ENCODE measurements at regions not wholly inside any gene's neighbourhood (a gene's known extent, or its start where the extent isn't known, plus 50 kb on each side); places are given as distances from the start of the nearest gene placed in this dataset.

GRCh38 chr12:67504026-67504425, 144.5 kb upstream of the DYRK2 start:
- TF ChIP-seq CTCF (conservative IDR thresholded peaks at IDR 0.05 in 1 of 2, IDR thresholded peaks at IDR 0.05 in 1 of 2; ENCODE audit: extremely low read depth in 1 of 2, insufficient read depth in 1 of 2, low read depth in 1 of 2, low read length in 2 of 2) (no peak), EZH2 (IDR thresholded peaks at IDR 0.05; ENCODE audit: borderline replicate concordance, low read length) (no peak)
